ENCODE measurements at regions not wholly inside any gene's neighbourhood (a gene's known extent, or its start where the extent isn't known, plus 50 kb on each side); places are given as distances from the start of the nearest gene placed in this dataset.

- TF ChIP-seq CTCF (conservative IDR thresholded peaks at IDR 0.05; ENCODE audit: low read depth, low read length) (no peak), EZH2 (IDR thresholded peaks at IDR 0.05; ENCODE audit: borderline replicate concordance, low read depth, low read length, poor library complexity, severe bottlenecking) (no peak)
- no peaks in the 10 kb centered on the region for H3K9me3 ChIP-seq (ENCODE audit: low read depth, low read length, poor library complexity, severe bottlenecking)
- no peaks in the 10 kb centered on the region for H3K27me3 ChIP-seq (replicated peaks; ENCODE audit: insufficient read depth, low read depth, low read length, poor library complexity)
- intact Hi-C loops (cut with micrococcal nuclease; ENCODE audit: unreplicated experiment): no loop called here
- BruUV-seq (replicated peaks): no TSS peak
- ChIA-PET POLR2A (ENCODE audit: low non-redundant PET) (no interaction called here), CTCF (no interaction called here)
- no peak overlapping the region for H3K4me3 ChIP-seq (ENCODE audit: low read depth, low read length, poor library complexity, severe bottlenecking)
- no peaks in the 10 kb centered on the region for H3K36me3 ChIP-seq (ENCODE audit: insufficient read depth, low read length, poor library complexity, severe bottlenecking)
- no peak overlapping the region for H3K27ac ChIP-seq (ENCODE audit: low read depth, low read length, poor library complexity, severe bottlenecking)
- DNase-seq (ENCODE audit: low spot score): no peak
- peaks cover 22% of the 10 kb centered on the region for H3K4me1 ChIP-seq (ENCODE audit: insufficient read depth, low read length, poor library complexity, severe bottlenecking)
These were observed 362.4 kb downstream of the JRKL start for GRCh38 chr11:96752221-96752620.

- TF ChIP-seq EZH2 (IDR thresholded peaks at IDR 0.05; ENCODE audit: borderline replicate concordance, low read depth, low read length, poor library complexity, severe bottlenecking): no peak
- no peak for TF ChIP-seq CTCF (conservative IDR thresholded peaks at IDR 0.05; ENCODE audit: low read depth, low read length)
- Histone ChIP-seq H3K27me3 (replicated peaks; ENCODE audit: insufficient read depth, low read depth, low read length, poor library complexity) (no peaks in the 10 kb centered on the region), H3K9me3 (ENCODE audit: low read depth, low read length, poor library complexity, severe bottlenecking) (no peaks in the 10 kb centered on the region), H3K4me3 (ENCODE audit: low read depth, low read length, poor library complexity, severe bottlenecking) (no peak overlapping the region), H3K4me1 (ENCODE audit: insufficient read depth, low read length, poor library complexity, severe bottlenecking) (peaks cover 8% of the 10 kb centered on the region), H3K36me3 (ENCODE audit: insufficient read depth, low read length, poor library complexity, severe bottlenecking) (no peaks in the 10 kb centered on the region), H3K27ac (ENCODE audit: low read depth, low read length, poor library complexity, severe bottlenecking) (no peak overlapping the region)
- intact Hi-C loops (cut with micrococcal nuclease; ENCODE audit: unreplicated experiment): no loop called here
- DNase-seq (ENCODE audit: low spot score): no peak
- no TSS peak for BruUV-seq (replicated peaks)
- ChIA-PET POLR2A (ENCODE audit: low non-redundant PET) (no interaction called here), CTCF (interaction anchor here (1.1 kb wide), 1 partner anchor 289 kb away, joined by 3 read pairs; no protein-coding TSS in a partner anchor)
These were observed 364.2 kb downstream of the JRKL start for GRCh38 chr11:96753997-96754396.

- no peaks in the 10 kb centered on the region for H3K4me1 ChIP-seq (ENCODE audit: insufficient read depth, low read length, poor library complexity, severe bottlenecking)
- no peak overlapping the region for H3K27ac ChIP-seq (ENCODE audit: low read depth, low read length, poor library complexity, severe bottlenecking)
- no peaks in the 10 kb centered on the region for H3K9me3 ChIP-seq (ENCODE audit: low read depth, low read length, poor library complexity, severe bottlenecking)
- intact Hi-C loops (cut with micrococcal nuclease; ENCODE audit: unreplicated experiment): no loop called here
- TF ChIP-seq EZH2 (IDR thresholded peaks at IDR 0.05; ENCODE audit: borderline replicate concordance, low read depth, low read length, poor library complexity, severe bottlenecking) (no peak), CTCF (conservative IDR thresholded peaks at IDR 0.05; ENCODE audit: low read depth, low read length) (no peak)
- POLR2A ChIA-PET (ENCODE audit: low non-redundant PET): no interaction called here
- CTCF ChIA-PET: no interaction called here
- no peak for DNase-seq (ENCODE audit: low spot score)
- H3K4me3 ChIP-seq (ENCODE audit: low read depth, low read length, poor library complexity, severe bottlenecking): no peak overlapping the region
- no peaks in the 10 kb centered on the region for H3K36me3 ChIP-seq (ENCODE audit: insufficient read depth, low read length, poor library complexity, severe bottlenecking)
- no peaks in the 10 kb centered on the region for H3K27me3 ChIP-seq (replicated peaks; ENCODE audit: insufficient read depth, low read depth, low read length, poor library complexity)
- BruUV-seq (replicated peaks): no TSS peak
These were observed 365.4 kb downstream of the JRKL start for GRCh38 chr11:96755209-96755608.

Data from A673 (cell line).